GM18868 (cell line): ENCODE measurements at regions not wholly inside any gene's neighbourhood (a gene's known extent, or its start where the extent isn't known, plus 50 kb on each side); places are given as distances from the start of the nearest gene placed in this dataset.

Experiments used
- ATAC-seq: cut with Tn5 transposase; IDR thresholded peaks from one replicate; pipeline ENCODE4 v1.9.1; 2021; ENCODE audit warnings: mild to moderate bottlenecking, moderate library complexity; ENCODE audit not compliant: unreplicated experiment

DNA sequence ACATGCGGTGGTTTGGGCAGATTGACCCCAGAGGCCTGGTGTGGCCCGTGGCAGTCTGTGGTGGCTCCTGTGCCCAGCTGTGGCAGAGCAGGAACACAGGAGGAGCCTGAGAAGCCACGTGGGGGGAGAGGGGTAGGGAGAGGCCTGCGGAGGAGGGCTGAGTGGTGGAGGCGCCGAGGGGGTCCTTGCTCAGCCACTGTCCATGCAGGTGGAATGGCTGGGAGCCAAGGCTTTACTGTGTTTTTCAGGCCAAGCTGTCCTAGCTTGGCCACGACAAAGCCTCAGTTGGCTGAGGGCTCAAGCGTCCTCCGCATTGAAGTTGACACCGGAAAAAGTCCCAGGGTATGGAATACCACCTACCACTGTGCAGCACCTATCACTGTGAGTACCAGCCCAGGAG is 107.0 kb downstream of the VEGFA start:
- no peak for ATAC-seq

DNA sequence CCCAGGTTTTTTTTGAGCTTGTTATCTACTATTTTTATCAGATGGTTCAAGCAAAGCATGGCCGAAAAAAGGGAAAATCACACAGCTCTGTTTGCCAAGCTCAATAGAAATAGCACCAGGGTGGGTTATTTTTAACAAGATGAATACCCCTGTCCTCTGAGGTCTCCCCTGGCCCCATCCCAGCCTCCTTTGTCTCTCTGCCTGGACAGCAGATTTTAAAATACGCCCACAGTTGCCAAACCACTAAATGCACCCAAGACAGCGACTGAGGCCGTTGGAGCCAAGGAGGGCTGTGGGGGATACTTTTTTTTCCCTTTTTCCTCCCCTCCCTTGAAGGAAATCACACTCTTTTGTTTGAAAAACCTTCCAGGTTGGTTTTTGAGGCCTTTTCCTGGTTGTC is 106.6 kb downstream of the VEGFA start:
- no peak for ATAC-seq

DNA sequence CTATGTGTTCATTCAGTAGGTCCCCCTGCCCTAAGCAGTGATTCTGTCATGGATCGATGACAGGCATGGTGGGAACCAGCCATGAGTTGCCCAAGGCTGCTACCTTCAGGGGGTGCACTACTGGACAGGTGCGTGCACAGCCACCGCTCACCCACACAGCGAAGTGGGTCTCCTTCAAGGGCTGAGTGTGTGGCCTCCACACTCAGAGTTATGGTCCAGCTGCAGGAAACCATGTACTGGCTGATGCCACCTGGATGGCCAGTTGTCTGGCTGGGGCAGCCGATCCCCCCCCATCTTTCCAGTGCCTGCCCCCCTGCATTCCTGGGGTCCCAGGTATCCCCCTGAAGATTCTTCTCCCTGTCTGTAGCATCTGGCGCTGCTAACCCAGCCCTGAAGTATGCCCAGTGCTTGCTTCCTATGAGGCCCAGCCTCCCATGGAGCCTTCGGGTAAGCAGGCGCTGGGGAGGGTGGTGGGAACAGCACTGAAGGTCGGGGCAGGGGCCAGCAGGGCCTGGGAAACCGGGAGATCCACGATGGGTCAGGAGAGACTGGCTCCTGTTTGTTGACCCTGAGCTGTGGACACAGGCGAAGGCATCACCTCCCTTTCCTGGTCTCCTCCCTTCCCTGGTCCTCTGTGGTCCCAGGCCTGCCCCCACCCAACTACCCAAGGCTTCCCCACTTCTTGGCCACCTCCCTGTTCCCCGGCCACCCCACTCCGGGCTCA is 106.0 kb downstream of the VEGFA start:
- ATAC-seq = no peak

DNA sequence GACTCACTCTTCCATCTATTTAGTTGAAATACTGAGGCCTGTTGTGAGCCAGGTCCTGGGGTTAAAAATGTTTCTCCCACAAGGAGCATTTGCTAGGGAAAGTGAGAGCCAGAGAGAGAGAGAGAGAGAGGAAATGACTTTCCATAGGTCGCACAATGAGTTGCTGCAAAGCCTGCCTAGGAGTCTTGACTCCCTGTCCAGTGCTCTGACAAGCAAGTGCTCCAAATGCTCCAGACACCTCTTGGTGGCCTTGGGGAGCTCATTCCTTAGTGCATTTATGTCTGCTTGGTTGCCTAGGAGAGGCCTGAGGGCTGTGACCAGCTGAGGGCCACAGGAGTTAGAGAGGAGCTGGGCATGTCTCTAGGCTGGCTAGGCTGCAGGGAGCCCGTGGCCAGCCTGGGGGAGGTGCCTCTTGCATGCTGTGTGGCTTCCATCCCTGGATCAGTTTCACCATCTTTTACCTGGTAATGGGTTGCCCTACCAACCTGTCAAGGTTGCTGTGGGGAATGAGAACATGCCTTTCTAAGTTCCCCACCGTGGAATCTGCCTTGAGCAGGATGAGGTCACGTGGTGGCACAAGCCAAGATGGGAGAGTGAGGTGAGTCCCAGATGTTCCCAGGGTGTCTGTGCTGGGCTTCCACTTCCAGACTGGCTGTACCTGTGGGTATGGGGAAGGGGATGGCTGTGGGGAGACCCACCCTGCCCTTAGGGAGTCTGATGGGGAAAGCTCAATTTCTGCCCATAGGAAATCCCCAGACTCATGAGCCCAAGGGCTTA is 105.0 kb downstream of the VEGFA start:
- no peak for ATAC-seq

DNA sequence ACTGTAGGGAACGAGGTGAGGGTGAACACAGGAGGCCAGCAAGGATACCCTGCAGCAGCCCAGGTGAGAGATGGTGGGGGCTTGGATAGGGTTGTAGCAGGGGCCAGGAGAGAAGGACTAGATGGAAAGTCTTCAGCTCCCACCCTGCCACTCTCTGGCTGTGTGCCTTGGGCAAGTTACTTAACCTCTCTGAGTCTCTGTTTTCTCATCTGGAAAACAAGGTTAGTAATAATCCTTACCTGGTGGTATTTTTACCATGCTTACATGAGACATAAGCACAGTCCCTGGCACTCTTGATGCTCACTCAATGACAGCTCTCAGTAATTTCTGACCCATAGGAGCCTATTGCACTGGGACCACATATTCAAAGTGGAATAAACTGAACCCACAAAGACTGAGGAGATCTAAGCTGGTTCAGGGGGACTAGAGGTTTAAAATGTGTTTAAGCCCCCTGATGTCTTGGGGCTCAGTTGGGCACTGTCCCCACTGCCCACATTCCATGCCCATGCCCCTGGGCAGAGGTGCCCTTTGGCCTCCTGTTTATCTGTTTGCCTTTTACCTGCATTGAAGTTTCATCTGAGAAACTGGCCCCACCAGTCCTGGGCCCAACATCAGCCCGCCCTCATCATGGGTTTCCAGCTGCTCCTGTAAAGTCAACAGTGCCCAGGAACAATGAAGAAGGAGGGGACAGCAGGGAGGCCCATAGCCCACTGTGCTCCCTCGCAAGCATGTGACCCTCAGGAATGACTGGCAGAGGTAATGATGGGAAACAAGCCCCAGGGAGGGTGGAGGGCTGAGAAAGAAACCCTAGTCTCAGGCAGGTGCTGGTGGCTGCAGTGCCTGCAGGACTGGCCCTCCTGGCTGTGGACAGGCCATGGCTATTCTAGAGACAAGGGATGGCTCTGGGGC is 104.0 kb downstream of the VEGFA start:
- ATAC-seq = no peak

DNA sequence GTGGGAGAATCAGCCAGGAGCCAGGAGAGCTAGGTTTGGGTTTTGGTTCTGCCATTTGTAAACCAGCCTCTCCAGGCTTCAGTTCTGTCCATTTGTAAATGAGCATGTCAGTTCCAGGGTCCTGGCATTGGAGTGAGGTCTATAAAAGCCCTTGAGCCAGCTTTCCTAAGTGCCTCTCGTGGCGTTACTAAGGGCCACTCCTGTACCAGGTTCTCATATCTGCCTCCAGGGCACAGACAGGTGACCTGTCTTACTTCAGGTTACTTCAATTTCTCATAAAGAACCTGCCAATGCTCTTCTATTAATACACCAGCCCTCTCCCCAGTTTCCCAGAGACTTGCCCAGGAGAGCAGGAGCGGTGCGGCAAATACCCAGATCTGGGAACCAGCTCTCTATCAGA is 101.9 kb downstream of the VEGFA start:
- no peak for ATAC-seq

DNA sequence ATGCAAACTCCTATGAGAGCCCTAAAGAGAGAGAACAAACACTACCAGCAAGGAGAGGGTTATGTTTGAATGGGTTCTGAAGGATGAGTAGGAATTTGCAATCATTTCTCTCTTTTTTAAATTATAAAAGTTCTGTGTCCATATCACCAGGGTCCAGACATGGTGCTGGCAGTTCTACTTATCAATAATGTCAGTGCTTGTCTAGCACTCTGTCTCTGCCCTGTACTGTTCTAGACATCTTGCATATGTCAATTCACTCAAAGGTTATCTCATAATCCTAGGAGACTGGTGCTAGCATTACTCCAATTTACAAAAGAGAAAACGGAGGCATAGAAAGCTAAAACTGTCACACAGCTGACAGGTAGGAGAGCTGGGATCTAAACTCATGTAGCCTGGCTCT is 101.3 kb downstream of the VEGFA start:
- no peak for ATAC-seq

DNA sequence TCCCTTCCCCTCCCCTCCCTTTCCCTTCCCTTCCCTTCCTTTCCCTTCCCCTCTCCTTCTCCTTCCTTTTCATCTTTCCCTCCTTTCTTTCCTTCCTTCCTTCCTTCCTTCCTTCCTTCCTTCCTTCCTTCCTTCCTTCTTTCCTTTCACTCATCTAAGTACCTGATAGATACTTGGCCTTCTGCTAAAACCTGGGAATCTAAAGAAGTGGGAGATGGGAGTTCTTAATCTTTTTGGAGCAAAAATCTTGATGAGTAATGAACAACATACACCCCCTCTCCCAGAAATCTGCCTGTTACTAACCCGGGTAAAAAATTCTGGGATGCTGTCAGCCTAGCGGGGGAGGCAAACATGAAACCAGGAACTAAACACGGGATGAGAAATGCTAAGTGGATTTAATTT is 100.7 kb downstream of the VEGFA start:
- no peak for ATAC-seq

DNA sequence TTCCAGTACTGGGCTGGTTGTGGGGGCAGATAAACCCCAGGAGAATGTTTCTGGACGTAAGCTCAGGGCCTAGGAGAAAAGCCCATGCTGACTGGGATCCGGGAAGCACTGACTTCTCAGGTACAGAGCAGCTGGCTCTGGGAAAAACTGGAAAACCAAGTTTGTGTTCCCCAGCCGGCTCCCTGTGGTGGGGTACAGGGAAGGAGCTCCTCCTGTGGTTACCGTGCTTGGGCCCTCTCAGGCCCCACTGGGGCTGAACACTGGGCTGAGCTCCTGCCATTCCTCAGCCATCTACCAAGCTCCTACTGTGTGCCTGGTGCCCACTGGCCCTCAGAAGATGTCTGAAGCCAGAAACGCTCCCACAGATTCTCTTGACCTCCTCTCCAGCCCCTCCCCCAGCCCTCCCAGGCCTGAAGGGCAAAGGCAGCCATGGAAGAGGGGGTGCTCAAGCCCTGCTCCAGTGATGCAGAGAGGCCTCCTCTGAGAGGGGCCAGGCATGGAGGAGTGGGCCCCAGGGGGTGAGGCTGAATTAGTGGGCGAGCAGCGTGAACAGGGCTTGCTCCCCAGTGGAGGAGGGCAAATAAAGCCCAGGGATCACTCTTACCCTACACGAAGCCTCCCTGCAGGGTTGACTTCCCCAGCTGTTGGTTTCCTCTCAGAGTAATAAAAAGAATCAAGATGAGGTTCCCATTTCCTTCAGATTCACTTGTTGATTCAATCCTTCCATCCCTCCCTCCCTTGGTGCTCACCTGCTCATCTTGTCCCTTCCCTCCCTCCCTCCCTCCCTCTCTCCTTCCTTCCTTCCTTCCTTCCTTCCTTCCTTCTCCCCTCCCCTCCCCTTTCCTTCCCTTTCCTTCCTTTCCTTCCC is 100.0 kb downstream of the VEGFA start:
- ATAC-seq = no peak

DNA sequence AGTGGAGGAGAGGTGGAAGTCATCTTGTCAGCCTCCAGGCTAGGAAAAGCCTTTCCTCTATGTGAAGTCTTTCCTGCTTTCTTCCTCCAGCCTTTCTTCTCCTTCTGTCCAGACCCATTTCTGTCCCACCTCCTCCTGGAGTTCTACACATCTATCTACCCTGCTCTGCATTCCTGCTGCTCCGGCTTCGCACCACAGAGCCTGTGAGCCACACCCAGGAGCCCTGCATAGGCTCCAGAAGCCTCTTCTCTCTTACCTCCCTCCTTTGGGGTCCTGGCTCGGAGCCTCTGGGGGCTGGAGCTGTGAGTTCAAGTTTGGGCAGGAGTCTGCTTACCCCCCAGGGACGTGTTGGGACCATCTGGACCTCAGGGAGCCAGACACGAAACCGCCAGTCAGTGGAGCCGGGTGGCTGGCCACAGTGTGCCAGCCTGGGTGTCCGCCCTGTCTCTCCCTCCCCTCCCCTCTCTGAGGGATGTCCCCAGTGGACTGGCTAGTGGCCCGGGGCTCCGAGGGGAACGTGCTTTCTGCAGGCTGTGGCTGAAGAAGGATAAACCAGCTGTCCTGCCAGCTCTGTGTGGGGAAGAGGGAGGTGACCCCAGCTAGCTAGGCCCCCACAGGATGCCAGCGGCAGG is 99.2 kb downstream of the VEGFA start:
- no peak for ATAC-seq

DNA sequence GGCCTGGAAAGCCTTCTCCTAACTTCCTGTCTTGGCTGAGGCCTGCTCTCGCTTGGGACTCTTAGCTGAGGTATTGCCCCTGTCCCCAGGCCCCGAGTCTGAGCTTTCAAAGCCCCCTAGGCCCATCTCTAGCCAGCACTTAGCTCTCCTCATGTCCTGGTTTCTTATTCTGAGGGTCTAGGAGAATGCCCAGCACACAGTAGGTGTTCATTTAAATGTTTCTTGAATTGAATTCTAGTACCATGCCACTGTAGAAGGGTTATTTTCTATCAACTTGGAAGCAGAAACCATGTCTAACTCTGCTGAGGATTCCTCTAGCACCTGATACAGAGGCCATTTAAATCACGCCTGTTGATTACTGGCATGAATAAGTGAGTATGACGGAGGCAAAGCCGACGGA is 98.5 kb downstream of the VEGFA start:
- ATAC-seq = no peak

DNA sequence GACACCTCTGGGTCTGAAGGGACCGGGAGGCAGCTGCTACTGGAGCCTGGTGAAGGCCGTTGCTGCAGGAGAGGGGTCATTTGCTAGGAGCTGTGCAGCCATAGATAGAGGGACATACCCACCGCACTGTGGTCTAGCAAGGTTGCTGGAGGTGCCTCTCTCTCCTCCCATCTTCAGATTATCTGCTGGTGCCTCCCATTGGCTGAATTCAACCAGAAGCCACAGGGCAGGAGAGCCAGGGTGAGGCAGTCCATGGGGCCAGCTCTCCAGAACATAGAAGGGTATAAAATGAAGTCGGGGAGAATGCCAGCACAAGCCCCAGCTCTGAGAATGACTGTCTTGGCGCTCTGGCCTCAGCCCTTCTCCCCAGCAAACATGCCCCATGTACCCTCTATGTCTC is 98.0 kb downstream of the VEGFA start:
- ATAC-seq = no peak

DNA sequence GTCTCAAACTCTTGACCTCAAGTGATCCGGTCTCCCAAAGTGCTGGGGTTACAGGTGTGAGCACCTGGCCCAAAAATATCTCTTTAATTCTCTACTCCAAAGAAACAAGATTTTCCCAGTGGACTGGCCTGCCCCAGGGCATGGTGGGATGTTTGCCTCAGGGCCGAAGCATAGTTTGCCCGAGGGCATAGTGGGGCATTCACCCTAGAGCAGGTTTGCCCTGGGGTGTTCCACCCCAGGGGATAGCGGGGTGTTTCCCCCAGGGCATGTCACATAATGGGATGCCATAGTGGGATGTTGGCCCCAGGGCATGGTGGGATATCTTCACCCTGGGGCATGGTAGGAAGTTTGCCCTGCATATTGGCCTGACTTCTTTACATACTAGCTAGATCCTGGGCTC is 97.2 kb downstream of the VEGFA start:
- ATAC-seq = no peak

DNA sequence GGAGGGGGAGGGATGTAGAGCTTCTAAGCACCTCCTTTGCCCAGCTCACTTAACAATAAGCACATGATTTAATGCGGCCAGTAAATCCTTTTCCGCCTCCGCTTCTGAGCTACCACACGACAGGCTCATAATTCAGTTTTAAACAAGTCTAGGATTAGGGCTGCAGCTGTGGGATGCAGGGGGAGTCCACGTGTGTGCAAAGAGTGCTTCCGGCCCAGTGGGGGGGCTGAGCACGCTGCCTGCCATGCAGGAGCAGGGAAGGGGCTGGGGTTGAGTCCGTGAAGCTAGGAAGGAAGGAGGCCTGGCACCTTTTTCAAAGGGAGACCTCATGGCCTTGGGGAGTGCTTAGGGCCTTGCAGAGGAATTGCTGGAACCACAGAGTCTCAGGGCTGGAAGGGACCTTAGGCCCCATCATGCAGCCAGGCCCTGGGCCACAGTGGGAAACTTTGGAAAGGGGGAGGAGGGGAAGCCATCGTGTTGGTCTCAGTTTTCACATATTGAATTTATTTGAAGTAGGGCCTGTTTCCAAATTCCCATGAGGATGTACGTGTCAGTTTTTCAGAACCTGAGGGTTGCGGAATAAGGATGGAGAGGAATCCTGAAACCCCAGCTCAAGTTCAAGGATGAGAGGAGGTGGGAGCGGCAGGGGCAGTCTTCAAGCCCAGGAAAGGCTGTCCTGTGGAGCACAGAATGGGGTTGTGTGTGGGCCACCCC is 96.1 kb downstream of the VEGFA start:
- ATAC-seq = no peak

DNA sequence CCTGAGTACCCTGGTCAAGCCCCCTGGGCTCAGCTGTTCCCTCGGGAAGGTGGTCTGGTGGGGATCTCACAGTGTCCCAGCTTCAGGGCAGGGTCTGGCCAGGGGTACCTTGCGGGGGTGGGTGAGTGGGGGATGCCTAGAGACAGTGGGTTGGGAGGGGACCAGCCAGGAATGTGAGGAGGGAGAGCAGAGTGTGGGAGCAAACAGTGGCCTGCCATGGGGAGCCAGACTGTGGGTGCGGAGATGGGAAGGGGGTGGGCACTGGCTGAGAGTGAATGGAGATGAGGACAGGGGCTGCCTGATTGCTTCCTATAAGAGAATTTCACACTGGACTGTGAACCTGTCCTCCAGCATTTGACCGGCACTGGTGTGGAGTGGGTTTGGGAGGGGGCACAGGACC is 95.1 kb downstream of the VEGFA start:
- ATAC-seq = no peak

DNA sequence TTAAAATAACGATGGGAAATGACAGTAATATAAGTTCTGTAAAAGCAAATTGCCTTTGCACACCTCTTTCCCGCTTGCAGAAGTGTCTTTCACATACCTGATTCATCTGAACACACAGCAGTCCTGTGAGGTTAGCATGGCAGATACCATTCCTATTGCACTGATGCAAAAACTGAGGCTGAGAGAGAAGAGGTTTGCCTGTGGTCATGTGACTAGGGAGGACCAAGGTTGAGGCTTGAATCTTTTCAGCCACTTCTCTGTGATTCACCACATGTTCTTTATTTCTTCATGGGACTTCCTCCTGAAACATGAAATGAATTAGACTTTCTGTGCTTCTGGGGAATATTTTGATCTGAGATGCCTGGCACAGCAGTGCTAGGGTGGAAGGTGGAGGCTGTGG is 92.9 kb downstream of the VEGFA start:
- ATAC-seq = no peak

DNA sequence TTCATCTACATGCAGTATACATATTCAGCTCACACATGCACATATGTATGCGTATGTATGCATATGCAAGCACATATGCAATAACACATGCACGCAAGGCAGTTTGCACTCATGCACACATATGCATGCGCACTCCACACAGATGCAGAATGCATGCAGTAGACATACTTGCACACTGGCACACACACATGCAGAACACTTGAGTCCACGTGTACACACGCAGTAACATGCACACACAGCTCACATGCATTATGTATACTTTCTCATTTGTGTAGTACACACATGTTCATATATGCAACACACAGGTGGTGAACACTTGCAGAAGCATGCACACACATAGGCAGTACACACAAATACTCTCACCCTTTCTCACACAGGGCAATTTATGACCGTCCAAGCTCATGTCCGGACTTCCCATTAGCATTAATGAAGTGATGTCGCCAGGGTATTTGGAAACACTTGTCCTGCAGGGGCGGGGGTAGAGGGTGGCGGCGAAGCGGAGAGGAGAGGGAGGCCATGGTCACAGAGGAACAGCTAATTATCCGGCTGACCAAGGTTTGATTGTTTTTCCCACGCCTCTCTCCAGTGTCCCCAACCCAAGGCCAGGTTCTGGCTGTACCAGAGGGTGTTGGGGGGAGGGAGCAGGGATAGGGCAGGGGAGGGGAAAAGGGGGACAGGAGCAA is 91.3 kb downstream of the VEGFA start:
- ATAC-seq = no peak

DNA sequence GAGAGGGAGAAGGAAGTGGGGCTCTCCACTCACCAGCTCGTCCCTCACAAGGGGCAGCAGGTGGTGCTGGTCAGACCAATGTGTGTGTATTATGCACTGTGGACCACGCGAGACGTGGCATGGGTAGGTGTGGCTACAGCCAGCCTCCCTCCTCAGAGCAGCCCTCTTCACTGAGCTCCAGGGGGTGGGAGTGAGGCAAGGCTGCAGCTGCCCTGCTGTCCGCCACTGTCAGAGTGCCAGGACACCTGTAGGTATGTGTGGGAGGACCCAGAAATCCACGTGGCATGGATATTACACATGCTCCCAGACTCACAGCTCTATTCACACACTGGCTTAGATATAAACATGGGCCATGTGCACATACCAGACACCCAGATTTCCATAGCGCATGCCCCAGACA is 90.3 kb downstream of the VEGFA start:
- ATAC-seq = no peak

DNA sequence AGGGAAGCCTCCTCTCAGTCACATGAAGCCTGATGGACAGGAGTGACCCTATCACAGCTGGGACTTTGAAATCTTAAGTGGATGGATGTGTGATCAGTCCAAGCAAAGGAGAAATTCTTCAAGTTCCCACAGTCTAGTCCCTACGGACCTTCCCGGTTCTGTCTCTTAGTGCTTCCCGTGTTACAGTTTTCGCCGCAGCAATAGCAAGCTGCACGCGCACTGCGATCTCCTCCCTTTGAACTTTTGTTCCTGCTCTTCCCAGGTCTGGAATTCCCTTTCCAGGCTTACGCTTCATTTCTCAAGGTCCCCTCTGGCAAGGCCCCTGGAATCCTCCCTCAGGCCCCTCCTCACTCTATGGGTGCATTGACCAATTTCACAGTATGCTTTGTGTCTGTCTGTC is 89.2 kb downstream of the VEGFA start:
- ATAC-seq = no peak
